D721Med (cell line): ENCODE measurements at regions not wholly inside any gene's neighbourhood (a gene's known extent, or its start where the extent isn't known, plus 50 kb on each side); places are given as distances from the start of the nearest gene placed in this dataset.

ENCODE experiments used
- DNase-seq: peaks from one replicate; pipeline ENCODE4 v3.0.0; 2011; ENCODE audit warnings: low spot score; ENCODE audit not compliant: insufficient read length
- FAIRE-seq: peaks from 2 replicates; lab custom pipeline; 2011; peaks lifted over from hg19 to GRCh38; lab: Jason Lieb, UNC
- CTCF ChIP-seq: IDR thresholded peaks from 2 replicates; pipeline ENCODE4 v1.5.1; 2012; ENCODE audit warnings: mild to moderate bottlenecking, control low read depth; ENCODE audit not compliant: insufficient read depth; ENCODE audit errors: missing control alignments

- FAIRE-seq (peak; percentile 60), DNase-seq (no peak)
- TF ChIP-seq CTCF = no peak
Observed at GRCh38 chr3:5295191-5295690, 107.7 kb downstream of the EDEM1 start.

- DNase-seq (no peak), FAIRE-seq (no peak)
- no peak for TF ChIP-seq CTCF
Observed at GRCh38 chr3:5296362-5296761, 108.9 kb downstream of the EDEM1 start.

- FAIRE-seq (no peak), DNase-seq (no peak)
- no peak for TF ChIP-seq CTCF
Observed at GRCh38 chr3:5297895-5298294, 110.4 kb downstream of the EDEM1 start.

GRCh38 chr3:5298453-5298852, 110.9 kb downstream of the EDEM1 start:
- no peak for TF ChIP-seq CTCF
- FAIRE-seq (no peak), DNase-seq (no peak)

GRCh38 chr3:5299161-5299560, 111.7 kb downstream of the EDEM1 start:
- peak; percentile 55 for FAIRE-seq
- no peak for DNase-seq
- no peak for TF ChIP-seq CTCF

GRCh38 chr3:5300638-5301037, 113.1 kb downstream of the EDEM1 start:
- no peak for FAIRE-seq
- DNase-seq = no peak
- no peak for TF ChIP-seq CTCF

- DNase-seq (no peak), FAIRE-seq (no peak)
- no peak for TF ChIP-seq CTCF
Observed at GRCh38 chr3:5301651-5302297, 114.3 kb downstream of the EDEM1 start.
